ENCODE measurements at regions not wholly inside any gene's neighbourhood (a gene's known extent, or its start where the extent isn't known, plus 50 kb on each side); places are given as distances from the start of the nearest gene placed in this dataset.
"Not testable (repeated sequence)": the region's sequence is repeated elsewhere in the genome, so short reads cannot be mapped to it uniquely, and the experiment has no call there.

DNA sequence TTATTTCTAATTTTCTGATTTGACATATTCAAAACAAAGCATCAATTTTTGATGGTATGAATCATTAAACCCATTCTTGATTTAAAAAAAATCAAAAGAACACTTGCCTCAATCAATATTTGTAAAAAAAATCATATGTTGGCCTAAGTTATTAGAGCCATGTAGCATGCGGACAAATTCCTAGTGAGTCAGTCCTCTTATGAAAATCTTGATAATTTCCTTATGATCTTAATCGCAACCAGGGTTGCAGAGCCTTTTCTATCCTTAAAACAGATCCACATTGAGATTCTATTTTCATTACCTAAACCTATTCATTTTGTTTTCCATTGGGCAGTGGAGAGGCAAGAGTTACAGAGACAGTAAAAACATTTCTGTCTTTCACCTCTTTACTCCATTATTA lies 203.2 kb downstream of the ARL4A start:
- no peak for FAIRE-seq

GRCh38 chr7:12893292-12893691 lies 205.9 kb downstream of the ARL4A start:
- FAIRE-seq = no peak

GRCh38 chr7:12895296-12895695 lies 207.9 kb downstream of the ARL4A start:
- no peak for FAIRE-seq

DNA sequence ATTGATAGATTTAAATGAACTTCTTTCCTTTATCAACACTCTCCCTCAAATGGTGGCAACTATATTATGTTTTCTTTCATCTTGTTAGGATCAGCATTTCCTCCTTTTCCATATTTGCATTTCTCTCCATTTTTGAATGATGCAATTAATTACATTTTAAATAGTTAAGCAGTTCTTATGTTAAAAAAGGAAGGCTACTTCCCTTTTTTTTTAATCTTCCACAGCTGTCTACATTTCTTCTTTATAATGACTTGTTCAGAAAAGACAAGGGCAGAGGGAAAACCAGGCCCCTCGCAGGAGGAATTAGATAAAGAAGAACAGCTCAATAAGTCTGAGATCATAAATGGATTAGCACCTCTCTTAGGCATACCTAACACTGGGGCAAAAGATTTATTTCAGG lies 208.9 kb downstream of the ARL4A start:
- FAIRE-seq = no peak

- FAIRE-seq = no peak
Observed at GRCh38 chr7:12898004-12898403, 210.6 kb downstream of the ARL4A start.

DNA sequence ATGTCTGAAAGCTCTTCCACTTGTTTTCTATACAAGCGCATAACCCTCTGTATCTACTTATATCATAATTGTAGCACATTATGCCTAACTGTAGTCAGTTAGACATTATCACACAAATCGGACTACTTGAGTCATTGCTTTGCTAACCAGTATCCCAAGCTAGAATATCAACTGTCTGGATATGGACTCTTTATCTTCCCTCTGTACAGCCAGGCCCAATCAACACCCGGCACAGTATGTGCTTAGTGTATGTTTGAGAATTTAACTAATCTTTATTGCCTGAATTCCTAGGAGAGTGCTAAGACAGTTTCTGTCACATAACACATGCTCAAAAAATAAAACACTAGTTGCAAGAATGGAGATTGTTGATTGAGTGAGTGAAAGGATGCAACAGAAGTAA lies 211.2 kb downstream of the ARL4A start:
- FAIRE-seq = no peak

GRCh38 chr7:12905671-12906070 lies 218.2 kb downstream of the ARL4A start:
- FAIRE-seq = no peak

DNA sequence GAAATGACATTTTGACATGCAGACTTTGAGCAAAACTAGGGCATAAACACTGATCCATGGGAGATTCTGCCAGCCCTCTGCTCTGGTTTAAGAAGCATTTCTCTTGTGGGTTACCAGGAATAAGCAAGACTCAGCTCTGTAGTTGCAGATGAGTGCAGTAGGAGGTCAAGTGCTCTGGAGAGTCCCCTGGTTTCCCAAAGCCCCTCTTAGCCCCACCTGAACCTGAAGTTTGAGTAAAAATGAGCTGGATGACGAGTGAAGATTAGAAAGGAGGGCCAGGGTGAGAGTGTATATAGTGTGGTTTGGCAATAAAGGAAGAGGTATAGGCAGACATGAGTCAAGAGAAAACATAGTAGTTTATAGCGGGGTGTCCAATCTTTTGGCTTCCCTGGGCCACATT lies 220.3 kb downstream of the ARL4A start:
- FAIRE-seq = no peak

GRCh38 chr7:12909483-12909882 lies 222.1 kb downstream of the ARL4A start:
- FAIRE-seq = no peak

- FAIRE-seq = no peak
Observed at GRCh38 chr7:12911053-12911452, 223.6 kb downstream of the ARL4A start.

DNA sequence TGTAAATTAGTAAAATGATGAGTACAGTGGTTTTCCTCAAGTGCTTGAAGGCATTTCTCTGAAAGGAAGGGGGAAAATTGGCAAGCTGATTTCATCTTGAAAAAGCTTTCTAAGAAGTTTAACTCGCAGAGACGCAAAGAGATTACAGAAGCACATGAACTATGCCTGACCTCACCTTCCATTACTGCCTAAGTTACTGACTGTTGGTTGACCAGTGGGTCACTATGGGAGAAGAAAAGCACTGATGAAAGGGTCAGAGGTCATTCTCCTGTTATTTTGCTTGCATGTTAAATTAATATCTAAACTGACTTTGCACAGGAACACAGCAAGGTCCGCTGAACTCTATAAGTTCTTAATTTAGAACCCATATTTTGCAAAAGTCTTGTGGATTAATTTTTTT lies 225.6 kb downstream of the ARL4A start:
- FAIRE-seq = no peak

GRCh38 chr7:12917801-12918200 lies 230.4 kb downstream of the ARL4A start:
- no peak for FAIRE-seq

GRCh38 chr7:12921751-12922345 lies 234.4 kb downstream of the ARL4A start:
- FAIRE-seq = no peak

- FAIRE-seq = no peak
Observed at GRCh38 chr7:12923971-12924370, 236.5 kb downstream of the ARL4A start.

GRCh38 chr7:12926206-12926605 lies 238.8 kb downstream of the ARL4A start:
- FAIRE-seq = no peak

- FAIRE-seq = no peak
Observed at GRCh38 chr7:12927635-12928434, 240.4 kb downstream of the ARL4A start.

DNA sequence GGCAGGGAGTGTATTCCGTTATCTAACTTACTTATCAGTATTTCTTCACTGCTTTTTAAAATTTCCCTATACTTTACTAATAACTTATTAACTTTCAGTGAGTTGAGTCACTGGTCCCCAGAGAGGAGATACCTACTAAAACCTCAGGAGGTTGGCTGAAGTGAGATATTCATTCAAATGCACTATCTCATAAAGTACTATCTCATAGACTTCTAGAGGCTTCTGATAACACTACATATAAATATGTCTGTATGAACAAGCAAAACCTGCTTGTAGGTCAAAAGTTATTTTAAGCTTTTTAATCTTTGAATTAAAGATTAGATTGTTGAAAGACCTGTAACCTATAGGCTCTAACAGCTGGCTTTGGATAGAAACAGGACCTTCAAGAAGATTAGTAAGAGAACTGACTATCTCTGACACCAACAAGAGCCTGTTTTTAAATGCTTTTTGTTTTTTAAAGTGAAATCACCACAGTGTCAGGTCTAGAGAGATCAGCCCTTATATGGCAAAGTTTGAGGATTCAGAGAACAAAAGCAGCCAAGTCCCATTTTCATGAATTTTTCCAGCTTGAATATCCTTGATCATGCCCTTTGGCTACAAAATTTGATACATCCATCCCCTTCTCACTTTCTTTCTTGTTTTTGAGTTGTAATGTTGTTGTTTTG lies 242.2 kb downstream of the ARL4A start:
- FAIRE-seq = no peak

GRCh38 chr7:12930534-12930933 lies 243.1 kb downstream of the ARL4A start:
- FAIRE-seq = no peak

GRCh38 chr7:12931465-12931864 lies 244.0 kb downstream of the ARL4A start:
- FAIRE-seq = not testable (repeated sequence)

DNA sequence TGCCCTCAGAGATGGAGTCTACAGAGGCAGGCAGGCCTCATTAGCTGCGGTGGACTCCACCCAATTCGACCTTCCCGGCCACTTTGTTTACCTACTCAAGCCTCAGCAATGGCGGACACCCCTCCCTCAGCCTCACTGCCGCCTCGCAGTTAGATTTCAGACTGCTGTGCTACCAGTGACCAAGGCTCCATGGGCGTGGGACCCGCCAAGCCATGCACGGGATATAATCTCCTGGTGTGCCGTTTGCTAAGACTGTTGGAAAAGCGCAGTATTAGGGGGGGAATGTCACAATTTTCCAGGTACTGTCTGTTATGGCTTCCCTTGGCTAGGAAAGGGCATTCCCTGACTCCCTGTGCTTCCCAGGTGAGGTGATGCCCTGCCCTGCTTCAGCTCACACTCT lies 252.3 kb downstream of the ARL4A start:
- no peak for FAIRE-seq

DNA sequence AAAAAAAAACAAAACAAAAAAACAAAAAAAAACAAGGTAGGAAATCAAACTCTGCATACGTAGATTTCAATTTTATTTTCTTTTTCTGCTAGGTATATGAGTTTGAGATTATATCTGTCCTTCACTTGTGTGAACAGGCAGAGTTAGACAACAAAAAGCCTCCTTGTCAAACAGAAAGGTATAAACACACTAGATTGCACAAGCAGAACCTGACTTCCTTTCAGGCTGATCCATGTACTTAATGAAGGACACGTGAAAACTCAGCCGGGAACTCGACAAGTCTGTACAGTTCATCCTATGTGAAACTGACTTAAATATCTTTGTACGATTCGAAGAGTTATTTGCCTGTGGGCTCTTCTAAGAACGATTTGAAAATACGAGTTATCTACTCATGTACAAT lies 254.1 kb downstream of the ARL4A start:
- no peak for FAIRE-seq

DNA sequence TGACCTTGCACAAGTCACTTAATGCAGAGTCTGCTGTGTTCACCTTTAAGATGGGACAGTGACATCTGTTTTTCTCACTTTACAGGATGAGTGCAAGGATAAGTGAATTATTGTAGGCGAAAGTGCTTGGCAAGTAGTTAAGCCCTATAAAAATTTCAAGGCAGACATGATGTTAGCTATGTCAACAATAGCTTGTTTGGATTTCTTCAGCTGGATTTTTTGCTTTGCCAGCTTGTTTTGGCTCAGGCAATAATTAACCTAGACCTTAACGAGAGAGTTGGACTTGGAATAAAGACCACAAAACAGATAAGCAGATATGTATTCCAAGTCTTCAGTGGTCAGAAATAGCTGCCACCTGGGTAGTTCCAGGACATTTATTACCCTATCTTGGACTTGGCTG lies 255.2 kb downstream of the ARL4A start:
- FAIRE-seq = no peak

- no peak for FAIRE-seq
Observed at GRCh38 chr7:12943781-12944180, 256.3 kb downstream of the ARL4A start.

GRCh38 chr7:12945901-12946300 lies 258.5 kb downstream of the ARL4A start:
- no peak for FAIRE-seq

Measured in A204.1 (cell line).